ENCODE measurements at regions not wholly inside any gene's neighbourhood (a gene's known extent, or its start where the extent isn't known, plus 50 kb on each side); places are given as distances from the start of the nearest gene placed in this dataset.
"Not testable (repeated sequence)": the region's sequence is repeated elsewhere in the genome, so short reads cannot be mapped to it uniquely, and the experiment has no call there.

DNA sequence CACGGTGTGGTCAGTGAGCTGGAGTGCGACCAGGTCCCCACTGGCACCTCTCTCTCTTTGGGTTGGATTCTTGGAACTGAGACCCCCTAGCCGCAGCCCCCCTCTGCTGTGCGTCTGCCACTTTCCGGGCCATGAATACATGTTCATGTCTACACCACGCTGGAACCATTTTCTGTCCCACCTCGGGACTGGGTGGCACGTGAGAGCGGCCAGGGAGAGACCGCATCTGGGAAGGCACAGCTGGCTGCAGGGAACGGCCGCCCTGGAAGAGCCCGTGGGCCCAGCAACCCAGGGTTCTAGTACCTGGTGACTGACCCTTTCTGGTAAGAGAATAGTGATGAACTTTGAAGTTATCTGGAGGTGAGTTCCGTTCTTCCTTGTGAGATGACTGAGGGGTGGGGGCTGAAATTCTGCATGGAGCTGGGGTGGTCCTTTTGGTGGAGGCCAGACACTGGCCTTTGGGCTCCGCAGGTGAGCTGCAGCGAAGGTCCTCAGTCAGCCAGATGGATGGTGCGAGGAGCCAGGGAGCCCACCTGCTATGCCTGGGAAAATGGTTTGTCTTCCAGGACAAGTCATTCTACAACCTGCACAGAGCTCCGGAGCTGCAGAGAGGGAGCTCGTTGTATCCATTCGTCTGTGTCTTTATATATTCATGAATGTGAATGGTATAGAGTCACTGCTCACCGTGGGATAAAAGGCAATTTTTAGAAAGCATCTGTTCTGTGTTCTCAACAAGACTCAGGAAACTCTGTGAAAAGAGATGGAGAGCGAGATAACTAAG, 223.5 kb downstream of the NDUFA10 start:
- peak in 1 of 2 donors; percentile 6 for DNase-seq

GRCh38 chr2:239800785-239801386, 224.3 kb downstream of the NDUFA10 start:
- peak in 1 of 2 donors; percentile 7 for DNase-seq

- DNase-seq, result no peak
These were observed 227.8 kb downstream of the NDUFA10 start for GRCh38 chr2:239797316-239797715.

- not testable (repeated sequence) for DNase-seq
These were observed 229.4 kb downstream of the NDUFA10 start for GRCh38 chr2:239795761-239796160.

DNA sequence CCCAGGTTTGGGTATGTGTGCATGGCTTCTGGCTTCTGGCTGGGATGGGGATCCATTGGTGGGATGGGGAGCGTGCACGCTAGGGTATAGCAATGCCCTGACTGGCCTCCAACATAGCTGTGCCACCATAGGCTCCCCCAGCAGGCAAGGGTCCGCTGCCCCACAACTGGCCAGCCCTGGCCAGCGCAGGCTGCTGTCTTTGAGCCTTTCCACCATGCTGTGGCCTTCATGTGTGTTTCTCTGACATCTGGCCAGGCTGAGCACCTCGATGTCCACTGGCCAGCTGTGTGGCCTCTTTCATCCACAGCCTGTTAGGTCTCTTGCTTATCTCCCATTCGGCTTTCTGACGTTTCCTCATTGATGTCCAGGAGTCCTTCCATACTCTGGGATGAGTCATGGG, 231.3 kb downstream of the NDUFA10 start:
- DNase-seq, result peak in 1 of 2 donors; percentile 10

DNA sequence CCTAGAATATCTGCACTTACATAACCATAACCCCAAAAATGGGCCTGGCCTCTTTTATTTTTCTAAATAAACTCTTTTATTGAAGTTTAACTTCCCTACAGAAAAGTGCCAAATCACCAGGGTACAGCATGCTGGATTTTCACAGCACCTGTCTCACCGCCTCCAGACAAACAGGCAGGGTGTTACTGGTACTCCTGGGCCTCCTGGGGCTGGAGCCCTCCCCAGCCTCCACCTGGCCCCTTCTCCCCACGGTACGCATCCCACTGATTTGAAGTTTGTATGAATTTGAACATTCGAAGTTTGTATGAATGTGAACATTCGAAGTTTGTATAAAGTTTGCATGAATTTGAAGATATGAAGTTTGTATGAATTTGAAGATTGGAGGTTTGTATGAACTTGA, 232.1 kb downstream of the NDUFA10 start:
- DNase-seq, result no peak

DNA sequence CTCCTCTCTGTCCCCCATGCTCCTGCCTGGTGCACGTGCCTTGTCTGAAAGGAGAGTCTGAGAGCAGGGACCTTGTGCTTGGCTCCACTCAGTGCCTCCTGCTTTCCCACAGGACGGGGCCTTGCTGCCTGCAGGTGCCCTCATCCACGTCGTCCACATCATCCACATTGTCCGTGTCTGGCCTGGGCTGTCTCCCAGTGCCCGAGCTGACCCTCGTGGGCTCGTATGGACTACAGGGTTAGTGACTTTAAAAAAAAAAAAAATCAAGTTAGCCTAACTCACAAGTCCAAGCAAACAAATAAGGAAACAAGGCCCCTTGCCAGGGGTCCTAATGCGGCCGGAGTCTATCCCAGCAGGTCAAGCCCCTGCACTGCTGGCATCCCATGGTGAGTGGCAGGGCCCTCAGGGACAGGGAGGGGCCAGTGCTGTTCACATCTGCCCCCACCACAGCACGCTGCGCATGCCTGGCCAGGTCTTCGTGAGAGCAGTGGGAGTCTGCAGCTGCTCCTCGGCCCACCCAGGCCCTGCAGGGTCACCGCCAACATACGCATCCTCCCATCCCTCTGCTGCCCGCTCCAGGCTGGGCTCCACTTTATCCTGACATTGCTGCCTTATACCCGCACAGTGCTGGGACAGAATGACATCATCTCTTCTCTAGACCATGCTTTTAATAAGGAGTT, 232.6 kb downstream of the NDUFA10 start:
- no peak for DNase-seq

- no peak for DNase-seq
These were observed 233.4 kb downstream of the NDUFA10 start for GRCh38 chr2:239791526-239792404.

- no peak for DNase-seq
These were observed 234.4 kb downstream of the NDUFA10 start for GRCh38 chr2:239790721-239791120.

- DNase-seq, result no peak
These were observed 234.8 kb downstream of the NDUFA10 start for GRCh38 chr2:239790313-239790712.

DNA sequence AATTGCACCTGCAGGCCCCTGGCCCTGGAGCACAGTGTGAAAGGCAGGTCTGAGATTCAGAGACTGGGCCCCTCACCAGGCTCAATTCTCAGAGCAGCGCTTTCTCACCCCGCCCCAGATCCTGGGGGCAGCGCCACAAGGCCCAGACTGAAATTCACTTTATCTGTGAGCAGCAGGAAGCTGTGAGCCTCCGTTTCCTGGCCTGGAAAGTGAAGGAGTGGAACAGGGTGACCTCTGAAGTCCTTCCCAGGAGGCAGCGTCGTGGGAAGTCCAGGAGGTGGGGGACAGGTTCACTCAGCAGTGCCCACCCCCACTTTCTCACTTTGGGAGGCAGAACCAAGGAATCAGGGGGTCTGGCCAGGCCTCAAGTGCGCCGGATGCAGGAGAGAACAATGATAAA, 235.4 kb downstream of the NDUFA10 start:
- DNase-seq, result no peak

DNA sequence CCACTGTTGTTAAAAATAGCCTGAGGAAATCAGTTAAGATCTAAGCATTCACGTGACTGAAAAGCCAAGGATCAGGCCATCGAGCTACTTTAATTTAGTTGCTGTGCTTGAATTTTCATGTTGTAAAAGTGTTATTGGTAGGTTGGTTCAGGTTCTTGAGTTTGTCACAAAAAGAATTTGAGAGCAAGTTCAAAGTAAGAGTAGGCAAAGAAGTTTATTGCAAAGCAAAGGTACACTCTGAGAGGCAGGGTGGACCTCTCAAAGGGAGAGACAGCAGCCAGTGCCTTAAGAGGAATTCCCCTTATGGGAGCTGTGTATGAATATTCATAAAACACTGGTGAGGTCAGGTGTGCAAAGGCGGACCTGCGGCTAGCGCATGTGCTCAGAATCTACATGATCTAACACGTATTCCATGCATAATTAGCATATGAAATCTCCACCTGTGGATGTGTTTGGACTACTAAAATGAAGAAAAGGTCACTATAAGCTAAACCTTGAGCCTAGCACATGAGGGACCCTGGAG, 236.5 kb downstream of the NDUFA10 start:
- no peak for DNase-seq

GRCh38 chr2:239787538-239788050, 237.5 kb downstream of the NDUFA10 start:
- DNase-seq, result no peak

GRCh38 chr2:239786791-239787190, 238.4 kb downstream of the NDUFA10 start:
- DNase-seq, result no peak

- no peak for DNase-seq
These were observed 243.7 kb downstream of the NDUFA10 start for GRCh38 chr2:239781454-239781853.

GRCh38 chr2:239780236-239780994, 244.7 kb downstream of the NDUFA10 start:
- DNase-seq, result peak in 1 of 2 donors; percentile 11

- DNase-seq, result no peak
These were observed 245.6 kb downstream of the NDUFA10 start for GRCh38 chr2:239779584-239779983.

- DNase-seq, result no peak
These were observed 246.1 kb downstream of the NDUFA10 start for GRCh38 chr2:239778861-239779558.

DNA sequence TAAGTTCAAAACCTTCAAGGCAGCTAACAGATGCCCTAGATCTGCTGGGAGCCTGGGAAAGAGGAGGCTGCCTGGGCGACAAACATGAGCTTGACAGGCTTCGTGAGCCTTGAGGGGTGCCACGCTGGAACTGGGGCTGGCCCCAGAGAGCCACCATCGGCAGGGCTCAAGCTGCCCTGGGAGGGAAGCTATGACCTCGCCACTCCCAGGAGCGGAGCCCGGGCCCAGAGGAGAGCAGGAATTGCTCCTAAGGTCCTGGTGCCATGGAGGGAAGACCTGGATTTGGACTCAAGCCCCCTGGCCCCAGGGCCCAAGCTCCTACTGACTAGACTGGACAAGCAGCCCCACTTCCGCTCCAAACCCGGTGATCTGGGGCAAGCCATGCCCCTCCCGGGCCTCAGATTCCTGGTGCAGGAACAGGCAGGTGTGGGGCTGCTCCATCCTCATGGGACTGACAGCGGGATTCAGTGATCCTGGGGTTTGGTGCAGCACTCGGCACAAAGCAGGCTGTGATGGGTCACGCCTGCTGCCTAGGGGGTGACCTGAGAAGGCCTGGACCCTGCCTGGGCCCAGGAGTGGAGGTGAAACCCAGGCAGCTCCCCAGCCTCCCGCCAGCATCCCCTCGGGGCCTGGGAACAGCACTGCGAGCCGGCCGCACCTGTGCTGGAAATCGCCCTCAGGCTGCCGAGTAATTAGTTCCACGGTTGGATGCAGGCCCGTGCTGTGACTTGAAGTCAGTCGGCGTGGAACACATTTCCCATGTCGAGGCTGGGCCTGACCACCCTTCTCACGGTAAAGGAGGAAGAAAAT, 246.9 kb downstream of the NDUFA10 start:
- DNase-seq, result no peak

GRCh38 chr2:239777219-239777618, 247.9 kb downstream of the NDUFA10 start:
- DNase-seq, result no peak
